AG04450 (cell line): ENCODE measurements at regions not wholly inside any gene's neighbourhood (a gene's known extent, or its start where the extent isn't known, plus 50 kb on each side); places are given as distances from the start of the nearest gene placed in this dataset.

Source experiments
- CTCF ChIA-PET: fragments of 300-600, 350-600 bp; formaldehyde crosslinking; extraction: SDS; loops from one replicate; lab custom pipeline; 2022; ENCODE audit warnings: antibody characterized with exemption, inconsistent platforms; lab: Charles Lee
- POLR2A ChIA-PET: fragments of 350-600 bp; formaldehyde crosslinking; extraction: SDS; loops from one replicate; lab custom pipeline; 2021; ENCODE audit warnings: antibody characterized with exemption, inconsistent platforms; lab: Yijun Ruan, JAX
- DNase-seq: peaks from one replicate; pipeline ENCODE4 v3.0.0-alpha.2; 2011; ENCODE audit warnings: low read depth, low spot score
- H3K27ac ChIP-seq: one replicate; pipeline ENCODE4 v1.5.1; 2012; ENCODE audit warnings: low read depth, low read length, control low read depth
- H3K27me3 ChIP-seq: one replicate; pipeline ENCODE4 v1.6.0; 2012; ENCODE audit warnings: low read length; ENCODE audit not compliant: control insufficient read depth, insufficient read depth
- H3K4me3 ChIP-seq: 2 replicates; pipeline ENCODE4 v1.5.1; 2011; ENCODE audit warnings: mild to moderate bottlenecking, low read depth, low read length, control low read depth
- H3K9me3 ChIP-seq: 2 replicates; pipeline ENCODE4 v1.5.1; 2012; ENCODE audit warnings: low read length; ENCODE audit not compliant: control insufficient read depth, insufficient read depth
- TF ChIP-seq, protein P1 (sequence below): IDR thresholded peaks from 2 replicates; pipeline ENCODE4 v1.5.1; 2011; ENCODE audit warnings: low read depth, low read length, control low read depth, inconsistent platforms

DNA sequence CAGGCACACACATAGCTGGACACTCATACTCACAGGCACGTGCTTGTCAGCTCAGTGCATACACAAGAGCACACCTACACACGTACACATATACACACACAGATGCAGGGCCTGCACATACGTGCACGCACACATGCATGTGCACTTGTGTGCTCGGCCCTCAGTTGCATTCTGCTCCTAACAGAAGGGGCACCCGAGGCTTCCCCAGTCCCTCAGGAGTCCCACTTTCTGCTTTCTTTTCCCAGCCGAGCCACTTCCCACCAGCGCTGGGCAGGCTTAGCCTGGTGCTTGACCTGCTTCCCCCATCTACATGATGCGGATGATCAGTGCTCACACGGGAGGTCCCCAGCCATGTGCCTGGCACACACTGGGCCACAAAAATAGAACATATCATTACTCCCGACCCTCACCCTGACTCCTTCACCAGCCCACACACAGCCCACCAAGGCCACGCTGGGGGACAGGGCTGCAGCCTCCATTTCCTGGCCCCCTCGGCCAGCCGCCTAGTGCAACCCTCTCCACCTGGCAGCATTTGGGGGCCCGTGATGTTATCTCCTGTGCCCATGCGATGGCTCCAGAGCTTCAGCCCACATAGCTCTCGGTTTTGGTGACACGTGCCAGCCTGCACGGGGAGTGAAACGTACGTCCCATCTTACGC is 125.2 kb upstream of the SPACA7 start:
- no peak overlapping the region for H3K27ac ChIP-seq
- H3K4me3 ChIP-seq, result no peak overlapping the region
- no peaks in the 10 kb centered on the region for H3K27me3 ChIP-seq
- no peak for DNase-seq
- peaks cover 95% of the 10 kb centered on the region for H3K9me3 ChIP-seq
- CTCF ChIA-PET, result no interaction called here
- POLR2A ChIA-PET, result no interaction called here
- TF ChIP-seq, protein P1, sequence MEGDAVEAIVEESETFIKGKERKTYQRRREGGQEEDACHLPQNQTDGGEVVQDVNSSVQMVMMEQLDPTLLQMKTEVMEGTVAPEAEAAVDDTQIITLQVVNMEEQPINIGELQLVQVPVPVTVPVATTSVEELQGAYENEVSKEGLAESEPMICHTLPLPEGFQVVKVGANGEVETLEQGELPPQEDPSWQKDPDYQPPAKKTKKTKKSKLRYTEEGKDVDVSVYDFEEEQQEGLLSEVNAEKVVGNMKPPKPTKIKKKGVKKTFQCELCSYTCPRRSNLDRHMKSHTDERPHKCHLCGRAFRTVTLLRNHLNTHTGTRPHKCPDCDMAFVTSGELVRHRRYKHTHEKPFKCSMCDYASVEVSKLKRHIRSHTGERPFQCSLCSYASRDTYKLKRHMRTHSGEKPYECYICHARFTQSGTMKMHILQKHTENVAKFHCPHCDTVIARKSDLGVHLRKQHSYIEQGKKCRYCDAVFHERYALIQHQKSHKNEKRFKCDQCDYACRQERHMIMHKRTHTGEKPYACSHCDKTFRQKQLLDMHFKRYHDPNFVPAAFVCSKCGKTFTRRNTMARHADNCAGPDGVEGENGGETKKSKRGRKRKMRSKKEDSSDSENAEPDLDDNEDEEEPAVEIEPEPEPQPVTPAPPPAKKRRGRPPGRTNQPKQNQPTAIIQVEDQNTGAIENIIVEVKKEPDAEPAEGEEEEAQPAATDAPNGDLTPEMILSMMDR, result no peak

- no peak for DNase-seq
- H3K4me3 ChIP-seq, result no peak overlapping the region
- POLR2A ChIA-PET, result no interaction called here
- CTCF ChIA-PET, result no interaction called here
- TF ChIP-seq, protein P1, result no peak
- no peak overlapping the region for H3K27ac ChIP-seq
- peaks cover 95% of the 10 kb centered on the region for H3K9me3 ChIP-seq
- H3K27me3 ChIP-seq, result no peaks in the 10 kb centered on the region
Observed at GRCh38 chr13:112251930-112252585, 124.1 kb upstream of the SPACA7 start.

GRCh38 chr13:112252804-112253590 is 123.2 kb upstream of the SPACA7 start:
- H3K4me3 ChIP-seq, result no peak overlapping the region
- TF ChIP-seq, protein P1, result no peak
- no peaks in the 10 kb centered on the region for H3K27me3 ChIP-seq
- no peak for DNase-seq
- H3K27ac ChIP-seq, result no peak overlapping the region
- ChIA-PET POLR2A (no interaction called here), CTCF (no interaction called here)
- peaks cover 89% of the 10 kb centered on the region for H3K9me3 ChIP-seq

DNA sequence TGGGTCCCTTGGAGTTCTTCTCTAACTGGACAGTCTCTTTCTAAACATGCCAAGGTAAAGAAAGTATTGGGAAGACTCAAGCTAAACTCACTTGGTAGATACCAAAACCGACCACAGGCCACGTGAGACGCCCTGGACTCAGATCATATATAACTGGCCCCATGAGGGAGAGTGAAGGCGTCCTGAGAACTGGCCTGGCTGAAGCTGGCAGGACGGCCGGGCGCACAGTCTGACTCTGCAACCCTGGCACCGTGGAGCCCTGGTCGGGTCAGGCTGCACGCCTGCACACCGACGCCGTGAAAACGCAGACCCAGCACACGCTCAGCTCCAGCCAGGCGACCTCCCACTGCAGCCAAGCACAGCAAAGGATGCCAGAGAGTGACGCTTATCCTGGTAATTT is 122.5 kb upstream of the SPACA7 start:
- H3K4me3 ChIP-seq, result no peak overlapping the region
- no peak for DNase-seq
- H3K9me3 ChIP-seq, result peaks cover 82% of the 10 kb centered on the region
- no peaks in the 10 kb centered on the region for H3K27me3 ChIP-seq
- no peak overlapping the region for H3K27ac ChIP-seq
- TF ChIP-seq, protein P1, result no peak
- ChIA-PET POLR2A (no interaction called here), CTCF (no interaction called here)
